HG03135 (cell line): ENCODE measurements at regions not wholly inside any gene's neighbourhood (a gene's known extent, or its start where the extent isn't known, plus 50 kb on each side); places are given as distances from the start of the nearest gene placed in this dataset.
"Not testable (repeated sequence)": the region's sequence is repeated elsewhere in the genome, so short reads cannot be mapped to it uniquely, and the experiment has no call there.

ENCODE experiments used
- ATAC-seq: cut with Tn5 transposase; IDR thresholded peaks from one replicate; pipeline ENCODE4 v1.9.1; 2021; ENCODE audit warnings: mild to moderate bottlenecking, moderate library complexity; ENCODE audit not compliant: unreplicated experiment

DNA sequence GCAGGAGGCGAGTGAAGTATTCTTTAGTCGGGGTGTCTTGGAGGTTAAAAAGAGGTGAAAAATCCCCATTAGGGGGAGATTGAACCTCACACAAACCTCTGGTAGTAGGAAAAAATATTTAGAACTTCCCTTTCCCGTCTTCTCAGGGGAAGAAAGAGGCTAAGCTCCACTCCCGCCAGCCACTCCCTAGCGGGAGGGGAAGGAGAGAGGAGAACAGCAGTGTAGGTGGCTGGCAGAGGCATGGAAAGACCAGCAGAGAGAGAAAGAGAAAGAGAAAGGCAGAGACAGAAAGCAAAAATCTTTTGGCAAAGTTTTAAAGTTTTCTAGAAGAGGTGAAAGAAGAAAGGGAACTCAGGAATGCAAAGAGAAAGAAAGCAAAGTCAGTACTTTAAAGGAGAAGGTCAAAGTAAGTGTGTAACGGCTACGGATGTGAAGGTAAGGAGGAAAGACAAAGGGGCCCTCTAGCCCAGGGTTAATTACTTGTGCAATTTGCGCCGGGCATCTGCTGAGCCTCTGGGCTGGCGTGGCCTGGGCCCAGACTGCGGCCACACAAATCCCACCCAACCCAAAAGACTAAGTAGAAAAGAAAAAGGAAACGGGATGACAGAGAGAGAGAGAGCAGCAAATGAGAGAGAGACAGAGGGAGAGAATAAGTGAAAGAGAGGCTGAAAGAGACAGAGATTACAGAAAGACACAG is 72.3 kb upstream of the ZNF746 start:
- ATAC-seq: no peak

GRCh38 chr7:149569025-149569725 is 71.6 kb upstream of the ZNF746 start:
- ATAC-seq: no peak

- ATAC-seq: no peak
Observed at GRCh38 chr7:149568218-149568617, 70.6 kb upstream of the ZNF746 start.

DNA sequence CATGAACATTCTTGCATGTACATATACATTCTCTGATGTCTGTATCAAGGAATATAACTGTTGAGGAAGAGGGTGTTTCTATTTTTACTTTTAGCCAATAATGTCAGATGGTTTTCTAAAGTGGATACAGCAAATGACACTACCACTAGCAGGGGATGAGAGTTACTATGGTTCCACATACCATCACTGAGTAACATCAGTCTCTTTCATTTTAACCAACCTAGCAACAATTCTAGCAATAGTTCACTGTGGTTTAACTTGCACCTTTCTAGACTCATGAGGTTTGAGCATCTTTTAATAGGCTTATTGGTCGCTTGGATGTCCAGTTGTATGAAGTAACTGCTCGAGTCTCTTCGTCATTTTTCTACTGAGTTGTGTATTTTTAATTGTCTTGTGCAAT is 68.5 kb upstream of the ZNF746 start:
- no peak for ATAC-seq

- ATAC-seq: no peak
Observed at GRCh38 chr7:149565096-149565382, 67.4 kb upstream of the ZNF746 start.

GRCh38 chr7:149564340-149565095 is 66.9 kb upstream of the ZNF746 start:
- no peak for ATAC-seq

DNA sequence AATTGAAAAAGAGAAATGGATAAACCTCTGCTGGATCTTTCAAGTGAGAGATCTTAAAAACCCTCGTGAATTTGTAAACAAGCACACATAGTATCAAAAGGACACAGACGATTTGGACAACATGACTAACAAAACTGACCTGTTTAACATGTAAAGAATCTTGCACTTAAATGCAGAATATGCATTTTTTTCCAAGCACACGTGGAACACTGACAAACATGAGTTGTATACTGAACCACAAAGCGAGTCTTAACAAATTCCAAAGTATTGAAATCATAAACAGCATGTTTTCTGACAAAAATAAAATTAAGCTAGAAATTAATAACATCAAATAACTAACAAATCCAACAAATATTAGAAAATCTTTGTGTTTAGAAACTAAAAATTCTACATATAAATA is 65.0 kb upstream of the ZNF746 start:
- no peak for ATAC-seq

DNA sequence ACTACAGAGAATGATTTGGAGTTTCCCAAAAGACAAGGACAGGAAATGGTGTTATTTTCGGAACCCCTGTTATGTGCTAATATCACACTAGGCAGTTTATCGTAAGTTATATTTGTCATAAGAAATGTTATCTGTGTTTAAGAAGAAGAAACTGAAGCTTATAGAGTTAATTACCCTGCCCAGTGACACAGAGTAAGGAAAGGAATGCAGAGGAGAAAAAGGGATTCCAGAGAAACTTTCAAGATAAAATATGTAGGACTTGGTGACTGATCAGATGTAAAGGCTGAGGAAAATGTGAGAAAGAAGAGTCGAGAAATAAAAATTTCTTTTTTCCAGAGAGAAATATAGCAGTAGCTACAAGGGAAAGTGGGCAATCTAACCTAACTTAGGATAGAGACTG is 63.5 kb upstream of the ZNF746 start:
- no peak for ATAC-seq

GRCh38 chr7:149559711-149560110 is 62.1 kb upstream of the ZNF746 start:
- ATAC-seq: no peak

DNA sequence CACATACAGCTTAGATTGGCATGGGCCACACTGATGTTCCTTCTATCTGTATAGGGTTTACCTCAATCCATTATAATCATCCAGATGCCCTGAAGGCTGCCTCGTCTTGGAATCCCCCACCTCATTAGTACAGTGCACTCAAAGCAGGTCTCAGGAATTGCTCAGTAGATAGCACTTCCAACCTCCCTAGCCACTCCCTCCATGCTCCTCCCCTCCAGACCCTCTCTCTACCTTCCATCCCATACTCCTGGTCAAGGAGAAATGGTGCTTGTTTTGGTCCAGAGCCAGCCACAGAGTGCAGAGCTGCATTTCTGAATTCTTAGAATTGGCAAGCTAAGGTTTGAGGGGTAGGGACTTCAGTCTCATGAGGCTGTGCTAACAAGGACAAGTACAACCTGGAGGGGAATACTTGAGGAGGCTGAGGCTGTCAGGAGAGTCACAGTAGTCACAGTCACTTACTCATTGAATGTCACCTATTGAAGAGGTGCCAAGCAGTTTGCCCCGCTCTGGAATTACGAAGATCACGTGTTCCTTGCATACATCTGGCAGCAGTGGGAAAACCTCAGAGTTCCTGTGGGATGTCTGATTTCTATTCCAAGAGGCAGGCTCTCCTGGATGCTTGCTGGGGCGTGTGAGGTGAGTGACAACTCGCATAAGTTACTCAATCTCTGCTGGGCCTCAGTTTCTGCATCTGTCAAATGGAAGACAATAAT is 60.7 kb upstream of the ZNF746 start:
- no peak for ATAC-seq

DNA sequence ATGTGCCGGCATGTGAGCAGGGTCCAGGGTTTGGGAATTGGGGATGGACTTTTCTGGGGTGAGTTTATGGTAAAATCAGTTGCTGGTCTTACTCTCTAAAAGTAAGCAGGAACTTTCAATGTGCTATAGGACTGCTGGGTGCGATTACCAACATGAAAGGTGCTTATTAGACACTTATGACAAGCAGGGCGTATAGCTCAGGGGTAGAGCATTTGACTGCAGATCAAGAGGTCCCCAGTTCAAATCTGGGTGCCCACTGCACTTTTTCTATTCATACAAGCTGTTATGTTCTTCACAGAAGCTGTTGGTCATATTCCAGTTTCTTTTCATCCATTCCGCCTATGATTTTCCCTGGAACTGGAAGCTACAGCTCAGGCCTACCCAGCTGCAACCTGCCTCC is 58.9 kb upstream of the ZNF746 start:
- not testable (repeated sequence) for ATAC-seq

- not testable (repeated sequence) for ATAC-seq
Observed at GRCh38 chr7:149554821-149555220, 57.2 kb upstream of the ZNF746 start.

GRCh38 chr7:149553991-149554390 is 56.4 kb upstream of the ZNF746 start:
- not testable (repeated sequence) for ATAC-seq

- no peak for ATAC-seq
Observed at GRCh38 chr7:149552799-149553198, 55.2 kb upstream of the ZNF746 start.
